HG02884 (cell line): ENCODE measurements at regions not wholly inside any gene's neighbourhood (a gene's known extent, or its start where the extent isn't known, plus 50 kb on each side); places are given as distances from the start of the nearest gene placed in this dataset.

Experiments used
- ATAC-seq: cut with Tn5 transposase; IDR thresholded peaks from one replicate; pipeline ENCODE4 v1.9.1; 2021; ENCODE audit warnings: mild to moderate bottlenecking, moderate library complexity; ENCODE audit not compliant: unreplicated experiment

GRCh38 chr20:57013217-57013616 lies 253.2 kb downstream of the BMP7 start:
- ATAC-seq, result no peak

DNA sequence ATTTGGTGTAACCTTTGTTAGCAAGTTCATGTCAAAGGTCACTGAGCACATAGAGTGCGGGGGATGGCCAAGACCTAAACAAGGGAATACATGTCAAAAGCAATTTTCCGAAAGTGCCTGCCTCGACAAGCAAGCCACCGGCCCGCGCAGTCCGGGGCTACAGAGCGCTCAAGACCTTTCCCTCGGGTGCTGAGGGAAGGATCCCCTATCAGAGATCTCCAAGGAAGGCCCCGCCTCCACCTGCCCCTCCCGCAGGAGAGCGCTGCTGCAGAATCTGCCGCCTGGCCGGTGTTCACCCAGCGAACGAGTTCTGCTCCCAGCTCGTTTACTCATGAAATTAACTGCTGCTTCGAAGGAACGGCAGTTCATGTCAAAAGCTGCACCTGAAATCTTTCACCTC lies 252.7 kb downstream of the BMP7 start:
- no peak for ATAC-seq

- no peak for ATAC-seq
Measured at GRCh38 chr20:57020364-57020763, 246.1 kb downstream of the BMP7 start.

DNA sequence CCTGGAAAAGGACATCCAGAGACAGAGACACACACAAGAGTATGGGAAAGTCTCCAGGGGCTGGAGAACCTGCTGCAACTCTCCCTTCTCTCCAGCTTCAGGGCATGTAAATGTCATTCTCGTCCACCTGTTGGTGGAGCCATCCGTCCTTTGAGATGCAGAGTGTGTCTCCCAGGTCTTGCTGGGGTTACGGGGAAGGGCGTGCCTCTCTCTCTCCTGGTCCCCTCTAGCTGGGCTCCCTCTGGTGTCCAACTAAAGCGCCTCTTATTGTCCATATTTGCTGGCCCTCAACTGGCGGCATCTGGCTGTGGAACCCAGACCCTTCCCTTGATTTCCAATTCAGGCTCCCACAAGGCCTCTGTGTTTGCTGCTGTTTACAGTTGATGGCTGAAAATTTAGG lies 244.1 kb downstream of the BMP7 start:
- ATAC-seq, result no peak

DNA sequence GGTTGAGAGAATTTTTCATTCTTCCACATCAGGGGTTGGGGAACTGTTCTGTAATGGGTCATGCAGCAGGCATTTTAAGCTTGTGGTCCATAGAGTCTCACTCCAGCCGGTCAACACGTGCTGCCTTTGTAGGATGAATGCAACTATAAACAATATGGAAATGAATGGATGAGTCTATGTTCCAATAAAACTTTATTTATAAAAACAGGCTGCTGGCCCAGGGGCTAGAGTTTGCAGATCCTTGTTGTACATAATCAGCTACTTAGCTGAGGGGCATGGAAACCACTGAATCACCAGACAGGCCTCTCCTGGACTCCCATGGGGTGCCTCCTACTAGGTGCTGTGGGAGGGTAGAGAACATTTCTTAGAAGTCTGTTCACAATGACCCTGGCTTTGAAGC lies 243.4 kb downstream of the BMP7 start:
- ATAC-seq, result no peak

DNA sequence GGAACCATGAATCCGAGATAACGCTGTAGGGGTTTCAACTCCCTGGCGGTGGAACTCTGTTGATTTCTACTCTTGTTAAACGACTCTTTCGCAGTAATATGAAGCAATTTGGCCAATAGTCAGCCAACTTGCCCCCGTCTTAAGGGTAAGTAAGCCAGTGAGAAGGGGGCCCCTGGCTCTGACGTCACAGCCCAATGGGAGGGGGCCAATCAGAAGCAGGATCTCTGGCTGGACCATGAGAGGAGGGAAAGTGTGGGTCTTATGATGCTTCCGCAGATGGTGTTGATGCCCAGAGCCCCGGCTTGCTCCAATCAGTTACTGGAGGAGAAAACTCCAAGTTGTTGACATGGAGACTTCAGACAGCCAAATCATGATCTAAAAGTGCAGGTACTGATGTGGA lies 242.4 kb downstream of the BMP7 start:
- ATAC-seq, result no peak

GRCh38 chr20:57024849-57025248 lies 241.6 kb downstream of the BMP7 start:
- no peak for ATAC-seq

- ATAC-seq, result no peak
Measured at GRCh38 chr20:57025261-57025660, 241.2 kb downstream of the BMP7 start.

- ATAC-seq, result no peak
Measured at GRCh38 chr20:57025666-57026224, 240.7 kb downstream of the BMP7 start.

GRCh38 chr20:57027777-57028176 lies 238.7 kb downstream of the BMP7 start:
- no peak for ATAC-seq

GRCh38 chr20:57030611-57031600 lies 235.5 kb downstream of the BMP7 start:
- ATAC-seq, result no peak

DNA sequence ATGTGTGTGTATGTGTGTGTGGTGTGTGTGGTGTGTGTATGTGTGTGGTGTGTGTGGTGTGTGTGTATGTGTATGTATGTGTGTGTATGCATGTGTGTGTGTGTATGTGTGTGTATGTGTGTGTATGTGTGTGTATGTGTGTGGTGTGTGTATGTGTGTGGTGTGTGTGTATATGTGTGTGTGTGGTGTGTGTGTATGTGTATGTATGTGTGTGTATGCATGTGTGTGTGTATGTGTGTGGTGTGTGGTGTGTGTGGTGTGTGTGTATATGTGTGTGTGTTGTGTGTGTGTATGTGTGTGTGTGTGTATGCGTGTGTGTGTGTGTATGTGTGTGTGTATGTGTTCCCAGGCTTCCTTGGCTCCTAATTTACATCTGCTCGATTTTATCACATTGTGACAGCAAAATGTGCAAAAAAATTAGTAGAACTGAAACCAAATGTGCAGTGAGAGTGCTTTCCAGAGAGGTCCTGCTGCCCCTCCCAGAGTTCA lies 234.5 kb downstream of the BMP7 start:
- no peak for ATAC-seq

DNA sequence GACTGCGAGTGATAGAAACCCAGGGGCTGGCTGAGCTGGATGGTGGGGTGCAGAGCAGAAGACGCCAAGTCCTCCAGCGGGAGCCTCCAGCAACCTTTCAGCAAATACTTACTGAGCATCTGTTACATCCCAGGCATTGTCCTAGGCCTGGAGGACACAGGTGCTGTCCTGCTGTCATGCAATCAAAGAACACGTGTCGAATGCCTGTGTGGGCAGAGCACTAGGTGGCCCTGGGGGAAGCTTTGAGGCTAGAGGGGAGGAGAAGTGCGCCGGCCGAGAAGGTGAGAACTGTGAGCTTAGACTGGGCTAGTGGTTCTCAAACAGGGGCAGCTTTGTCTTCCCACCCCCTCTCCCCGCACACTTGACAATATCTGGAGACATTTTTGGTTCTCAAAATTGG lies 233.6 kb downstream of the BMP7 start:
- no peak for ATAC-seq

GRCh38 chr20:57034001-57034400 lies 232.4 kb downstream of the BMP7 start:
- ATAC-seq, result no peak

DNA sequence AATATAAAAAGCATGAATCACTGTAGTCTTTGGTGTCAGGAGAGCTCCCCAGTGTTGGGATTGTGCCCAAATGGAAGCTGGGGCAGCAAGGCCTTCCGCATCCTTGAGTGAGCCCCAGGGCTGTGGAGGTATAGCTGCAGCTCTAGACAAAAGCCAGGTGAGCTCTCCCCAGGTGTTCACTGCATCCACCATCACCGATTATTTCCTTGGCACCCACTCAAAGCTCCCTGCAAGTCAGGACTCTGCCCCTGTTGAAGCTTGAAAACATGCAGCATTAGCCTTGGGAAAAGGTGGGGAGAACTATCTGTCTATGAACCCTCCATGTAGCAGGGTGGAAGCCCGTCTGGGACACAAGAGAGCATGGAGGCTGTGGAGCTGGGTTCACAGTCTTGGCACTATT lies 228.8 kb downstream of the BMP7 start:
- ATAC-seq, result no peak

DNA sequence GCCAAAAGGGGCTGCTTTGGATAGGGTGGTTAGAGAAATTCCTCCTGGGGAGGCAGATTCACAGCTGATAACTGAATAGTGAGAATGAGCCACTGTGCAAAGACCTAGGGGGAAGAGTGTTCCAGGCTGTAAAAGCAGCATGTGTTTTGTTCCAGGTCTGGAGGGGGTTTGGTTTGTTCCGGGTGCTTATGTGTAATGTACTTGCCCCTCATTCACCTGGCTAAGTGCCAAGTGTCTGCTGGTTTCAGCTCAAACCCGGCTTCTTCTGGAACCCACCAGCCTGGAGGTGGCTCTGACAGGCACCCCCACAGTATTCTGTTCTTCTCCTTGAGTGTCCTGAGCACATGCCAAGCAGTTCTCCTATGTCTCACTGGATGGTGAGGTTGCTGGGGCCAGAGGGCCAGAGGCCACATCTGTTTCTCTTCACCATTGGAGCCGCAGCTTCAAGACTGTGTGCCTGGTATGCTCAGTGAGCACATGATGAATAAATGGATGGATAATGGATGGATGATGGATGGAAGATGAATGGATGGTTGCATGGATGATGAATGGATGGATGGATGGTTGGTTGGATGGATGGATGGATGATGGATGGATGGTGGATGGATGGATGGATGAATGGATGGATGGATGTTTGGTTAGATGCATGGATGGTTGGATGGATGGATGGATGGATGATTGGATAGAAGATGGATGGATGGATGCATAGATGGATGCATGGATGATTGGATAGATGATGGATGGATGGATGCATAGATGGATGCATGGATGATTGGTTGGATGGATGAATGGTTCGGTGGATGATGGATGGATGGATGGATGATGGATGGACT lies 227.6 kb downstream of the BMP7 start:
- ATAC-seq, result no peak

GRCh38 chr20:57040466-57040865 lies 226.0 kb downstream of the BMP7 start:
- no peak for ATAC-seq

- no peak for ATAC-seq
Measured at GRCh38 chr20:57040924-57041323, 225.5 kb downstream of the BMP7 start.

GRCh38 chr20:57043091-57043490 lies 223.3 kb downstream of the BMP7 start:
- no peak for ATAC-seq

- no peak for ATAC-seq
Measured at GRCh38 chr20:57043669-57044268, 222.7 kb downstream of the BMP7 start.
